DND-41 (cell line): ENCODE measurements at regions not wholly inside any gene's neighbourhood (a gene's known extent, or its start where the extent isn't known, plus 50 kb on each side); places are given as distances from the start of the nearest gene placed in this dataset.

ENCODE experiments used
- ATAC-seq: fragments of 200-7000 bp; cut with Tn5 transposase; 3 replicates; pipeline ENCODE4 v1.9.1; 2021; ENCODE audit warnings: low read depth; ENCODE audit not compliant: insufficient read depth
- DNase-seq: peaks from one replicate; pipeline ENCODE4 v3.0.0-alpha.2; 2020
- H2AFZ ChIP-seq: 2 replicates; pipeline ENCODE4 v1.6.0; 2012; ENCODE audit warnings: low read depth, low read length
- H3K27ac ChIP-seq: 2 replicates; pipeline ENCODE4 v1.5.1; 2012; ENCODE audit warnings: low read length, inconsistent platforms
- H3K27me3 ChIP-seq: fragments of 200-600 bp; sonication (generic); 2 replicates; pipeline ENCODE4 v1.6.0; 2012; ENCODE audit warnings: low read length, mild to moderate bottlenecking, inconsistent platforms; ENCODE audit not compliant: insufficient read depth, poor library complexity
- H3K36me3 ChIP-seq: 2 replicates; pipeline ENCODE4 v1.5.1; 2012; ENCODE audit warnings: low read length, inconsistent platforms; ENCODE audit not compliant: insufficient read depth
- H3K4me1 ChIP-seq: 2 replicates; pipeline ENCODE4 v1.5.1; 2012; ENCODE audit warnings: mild to moderate bottlenecking, low read length; ENCODE audit not compliant: insufficient read depth
- H3K4me2 ChIP-seq: 2 replicates; pipeline ENCODE4 v1.6.0; 2012; ENCODE audit warnings: mild to moderate bottlenecking, moderate library complexity, low read length, inconsistent platforms; ENCODE audit not compliant: insufficient read depth
- H3K4me3 ChIP-seq, 2 experiments: fragments of 200-600 bp in 1 of 2; shearing (Covaris generic) in 1 of 2; 2 replicates each; pipeline ENCODE4 v1.5.1; 2012 to 2016; ENCODE audit warnings: inconsistent platforms in 2 of 2, low read length in 2 of 2, mild to moderate bottlenecking in 2 of 2, low read depth in 1 of 2, moderate library complexity in 1 of 2
- H3K79me2 ChIP-seq: 2 replicates; pipeline ENCODE4 v1.6.0; 2012; ENCODE audit warnings: low read length, inconsistent platforms; ENCODE audit not compliant: insufficient read depth
- H3K9ac ChIP-seq: 2 replicates; pipeline ENCODE4 v1.6.0; 2012; ENCODE audit warnings: low read depth, mild to moderate bottlenecking, inconsistent platforms, low read length, moderate library complexity
- H3K9me3 ChIP-seq: 2 replicates; pipeline ENCODE4 v1.5.1; 2012; ENCODE audit warnings: low read length, moderate library complexity, mild to moderate bottlenecking, inconsistent platforms; ENCODE audit not compliant: insufficient read depth, severe bottlenecking
- H4K20me1 ChIP-seq: 2 replicates; pipeline ENCODE4 v1.6.0; 2012; ENCODE audit warnings: low read length; ENCODE audit not compliant: insufficient read depth
- CTCF ChIP-seq: IDR thresholded peaks from 2 replicates; pipeline ENCODE4 v1.5.1; 2012; ENCODE audit warnings: borderline replicate concordance, low read length, moderate library complexity, mild to moderate bottlenecking; ENCODE audit not compliant: poor library complexity, severe bottlenecking; ENCODE audit errors: extremely low read depth
- EZH2 ChIP-seq: IDR thresholded peaks from 3 replicates; pipeline ENCODE4 v1.6.1; 2012; ENCODE audit warnings: borderline replicate concordance, low read depth, mild to moderate bottlenecking, moderate library complexity, low read length, inconsistent platforms; ENCODE audit not compliant: severe bottlenecking

GRCh38 chr15:31171731-31172130, 70.2 kb upstream of the TRPM1 start:
- DNase-seq (no peak), ATAC-seq (no peak)
- Histone ChIP-seq H3K9me3 (no peaks in the 10 kb centered on the region), H3K27me3 (no peaks in the 10 kb centered on the region), H3K9ac (no peak overlapping the region), H3K27ac (no peak overlapping the region), H4K20me1 (no peaks in the 10 kb centered on the region), H2AFZ (no peak overlapping the region), H3K4me2 (no peak overlapping the region), H3K4me1 (no peaks in the 10 kb centered on the region), H3K79me2 (no peaks in the 10 kb centered on the region), H3K4me3 (no peak overlapping the region), H3K36me3 (no peaks in the 10 kb centered on the region)
- no peak for TF ChIP-seq EZH2
- TF ChIP-seq CTCF = no peak

- Histone ChIP-seq H3K79me2 (no peaks in the 10 kb centered on the region), H4K20me1 (no peaks in the 10 kb centered on the region), H2AFZ (no peak overlapping the region), H3K9ac (no peak overlapping the region), H3K4me1 (no peaks in the 10 kb centered on the region), H3K9me3 (no peaks in the 10 kb centered on the region), H3K27ac (no peak overlapping the region), H3K4me3 (no peak overlapping the region), H3K36me3 (no peaks in the 10 kb centered on the region), H3K4me2 (no peak overlapping the region), H3K27me3 (no peaks in the 10 kb centered on the region)
- TF ChIP-seq CTCF (no peak), EZH2 (no peak)
- DNase-seq (no peak), ATAC-seq (no peak)
Measured at GRCh38 chr15:31172606-31173005, 71.1 kb upstream of the TRPM1 start.

- Histone ChIP-seq H4K20me1 (no peaks in the 10 kb centered on the region), H3K27ac (no peak overlapping the region), H3K36me3 (no peaks in the 10 kb centered on the region), H3K9me3 (no peaks in the 10 kb centered on the region), H3K4me2 (no peak overlapping the region), H3K79me2 (no peaks in the 10 kb centered on the region), H2AFZ (no peak overlapping the region), H3K4me1 (peaks cover 5% of the 10 kb centered on the region; the same call in 1 of the 2 replicates), H3K27me3 (no peaks in the 10 kb centered on the region), H3K4me3 (no peak overlapping the region), H3K9ac (no peak overlapping the region)
- no peak for DNase-seq
- no peak for ATAC-seq
- no peak for TF ChIP-seq EZH2
- no peak for TF ChIP-seq CTCF
Measured at GRCh38 chr15:31173790-31174450, 72.4 kb upstream of the TRPM1 start.

GRCh38 chr15:31175484-31175883, 74.0 kb upstream of the TRPM1 start:
- Histone ChIP-seq H3K27ac (no peak overlapping the region), H3K9ac (no peak overlapping the region), H4K20me1 (no peaks in the 10 kb centered on the region), H3K4me1 (peaks cover 18% of the 10 kb centered on the region), H3K36me3 (no peaks in the 10 kb centered on the region), H3K4me2 (no peak overlapping the region), H3K27me3 (no peaks in the 10 kb centered on the region), H2AFZ (no peak overlapping the region), H3K79me2 (no peaks in the 10 kb centered on the region), H3K9me3 (no peaks in the 10 kb centered on the region), H3K4me3 (no peak overlapping the region)
- no peak for TF ChIP-seq CTCF
- no peak for TF ChIP-seq EZH2
- DNase-seq = no peak
- no peak for ATAC-seq
